Peyer's patch (tissue), 4 donors: ENCODE measurements at regions not wholly inside any gene's neighbourhood (a gene's known extent, or its start where the extent isn't known, plus 50 kb on each side); places are given as distances from the start of the nearest gene placed in this dataset.

Experiments used
- CTCF ChIP-seq, 6 experiments: fragments of 450-650 bp in 4 of 6; fragments of 200-600 bp in 2 of 6; sonication (generic) in 1 of 6; IDR thresholded peaks; one replicate each; pipeline ENCODE4 v1.5.1; 2017 to 2019; ENCODE audit warnings: antibody characterized with exemption in 6 of 6, mild to moderate bottlenecking in 3 of 6, moderate library complexity in 1 of 6
- POLR2A ChIP-seq, 2 donors: fragments of 450-650 bp; IDR thresholded peaks; one replicate each; pipeline ENCODE4 v1.5.1; 2017; ENCODE audit warnings: antibody characterized with exemption in 2 of 2, mild to moderate bottlenecking in 2 of 2, moderate library complexity in 2 of 2

GRCh38 chr15:72847806-72848205 lies 64.2 kb upstream of the ADPGK start:
- TF ChIP-seq CTCF (IDR thresholded peaks at IDR 0.05) (no peak), POLR2A (IDR thresholded peaks at IDR 0.05) (no peak)
